22Rv1 (cell line): ENCODE measurements at regions not wholly inside any gene's neighbourhood (a gene's known extent, or its start where the extent isn't known, plus 50 kb on each side); places are given as distances from the start of the nearest gene placed in this dataset.

Experiments used
- CTCF ChIP-seq: fragments of 450-650 bp; IDR thresholded peaks from 2 replicates; pipeline ENCODE4 v1.5.1; 2017; ENCODE audit warnings: mild to moderate bottlenecking
- ZFX ChIP-seq: fragments of 450-650 bp; IDR thresholded peaks from 2 replicates; pipeline ENCODE4 v1.6.1; 2017; ENCODE audit warnings: antibody characterized with exemption, borderline replicate concordance

GRCh38 chr9:97772145-97772544 lies 75.0 kb upstream of the XPA start:
- TF ChIP-seq CTCF (no peak), ZFX (no peak)
